ENCODE measurements at regions not wholly inside any gene's neighbourhood (a gene's known extent, or its start where the extent isn't known, plus 50 kb on each side); places are given as distances from the start of the nearest gene placed in this dataset.

- H3K9ac ChIP-seq (ENCODE audit: low read length): no peak overlapping the region
- H3K27me3 ChIP-seq (replicated peaks; ENCODE audit: insufficient read depth, low read length): no peaks in the 10 kb centered on the region
- H3K4me2 ChIP-seq (ENCODE audit: low read depth, low read length): no peak overlapping the region
- H3K36me3 ChIP-seq (replicated peaks; ENCODE audit: insufficient read depth, low read length): no peaks in the 10 kb centered on the region
- peaks cover 16% of the 10 kb centered on the region for H3K4me1 ChIP-seq (ENCODE audit: low read length)
- no peak overlapping the region for H3K27ac ChIP-seq (ENCODE audit: low read length)
- no peaks in the 10 kb centered on the region for H3K9me2 ChIP-seq (replicated peaks; ENCODE audit: insufficient read depth, low read length)
- DNase-seq: no peak
- H4K20me1 ChIP-seq (ENCODE audit: insufficient read depth, low read length): no peaks in the 10 kb centered on the region
- H3K4me3 ChIP-seq (ENCODE audit: low read length): no peak overlapping the region
- no peaks in the 10 kb centered on the region for H3K79me2 ChIP-seq (ENCODE audit: low read length)
- H3F3A ChIP-seq (ENCODE audit: insufficient read depth, low read length): no peaks in the 10 kb centered on the region
- TF ChIP-seq CTCF (IDR thresholded peaks at IDR 0.05; ENCODE audit: low read length) (no peak), EZH2phosphoT487 (IDR thresholded peaks at IDR 0.05; ENCODE audit: low read length) (no peak), EZH2 (optimal IDR thresholded peaks at IDR 0.05; ENCODE audit: low read depth, low read length) (no peak)
- no peaks in the 10 kb centered on the region for H3K9me3 ChIP-seq (replicated peaks; ENCODE audit: insufficient read depth, low read length)
- H2AFZ ChIP-seq (ENCODE audit: low read length): no peak overlapping the region
These were observed 521.9 kb upstream of the GOLIM4 start for GRCh38 chr3:168617658-168618057.

DNA sequence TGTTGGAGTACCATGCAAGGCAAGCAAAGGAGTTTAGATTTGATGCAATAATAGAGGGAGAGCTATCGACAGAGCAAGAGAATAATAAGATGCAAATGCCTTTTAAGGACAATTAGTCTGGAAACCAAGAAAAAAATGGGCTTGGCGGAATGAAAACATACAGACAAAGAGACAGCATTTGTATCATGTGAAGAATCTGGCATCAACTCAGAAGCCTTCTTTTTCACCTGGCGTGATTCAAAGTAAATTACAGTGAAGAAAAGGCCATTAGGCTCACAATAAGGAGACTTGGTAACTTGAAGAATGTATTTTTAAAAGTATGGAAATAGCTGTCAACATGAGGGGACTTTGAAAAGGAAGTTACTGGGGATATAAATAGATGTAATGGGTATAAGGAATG, 521.2 kb upstream of the GOLIM4 start:
- H3K9me2 ChIP-seq (replicated peaks; ENCODE audit: insufficient read depth, low read length): no peaks in the 10 kb centered on the region
- no peak overlapping the region for H3K27ac ChIP-seq (ENCODE audit: low read length)
- DNase-seq: no peak
- peaks cover 16% of the 10 kb centered on the region for H3K4me1 ChIP-seq (ENCODE audit: low read length)
- H3K9ac ChIP-seq (ENCODE audit: low read length): no peak overlapping the region
- no peak overlapping the region for H2AFZ ChIP-seq (ENCODE audit: low read length)
- no peaks in the 10 kb centered on the region for H3F3A ChIP-seq (ENCODE audit: insufficient read depth, low read length)
- no peaks in the 10 kb centered on the region for H3K36me3 ChIP-seq (replicated peaks; ENCODE audit: insufficient read depth, low read length)
- no peaks in the 10 kb centered on the region for H3K79me2 ChIP-seq (ENCODE audit: low read length)
- 0 out of 2 replicates have a peak overlapping the region, but pooled peaks have one; percentile 3 for H3K4me2 ChIP-seq (ENCODE audit: low read depth, low read length)
- H3K4me3 ChIP-seq (ENCODE audit: low read length): no peak overlapping the region
- H4K20me1 ChIP-seq (ENCODE audit: insufficient read depth, low read length): no peaks in the 10 kb centered on the region
- H3K9me3 ChIP-seq (replicated peaks; ENCODE audit: insufficient read depth, low read length): no peaks in the 10 kb centered on the region
- TF ChIP-seq CTCF (IDR thresholded peaks at IDR 0.05; ENCODE audit: low read length) (no peak), EZH2 (optimal IDR thresholded peaks at IDR 0.05; ENCODE audit: low read depth, low read length) (no peak), EZH2phosphoT487 (IDR thresholded peaks at IDR 0.05; ENCODE audit: low read length) (no peak)
- H3K27me3 ChIP-seq (replicated peaks; ENCODE audit: insufficient read depth, low read length): no peaks in the 10 kb centered on the region

- H3K4me3 ChIP-seq (ENCODE audit: low read length): no peak overlapping the region
- no peak overlapping the region for H3K4me2 ChIP-seq (ENCODE audit: low read depth, low read length)
- no peaks in the 10 kb centered on the region for H3F3A ChIP-seq (ENCODE audit: insufficient read depth, low read length)
- H3K36me3 ChIP-seq (replicated peaks; ENCODE audit: insufficient read depth, low read length): no peaks in the 10 kb centered on the region
- H3K9me3 ChIP-seq (replicated peaks; ENCODE audit: insufficient read depth, low read length): no peaks in the 10 kb centered on the region
- DNase-seq: no peak
- H3K4me1 ChIP-seq (ENCODE audit: low read length): peaks cover 16% of the 10 kb centered on the region
- no peaks in the 10 kb centered on the region for H3K79me2 ChIP-seq (ENCODE audit: low read length)
- H3K27me3 ChIP-seq (replicated peaks; ENCODE audit: insufficient read depth, low read length): no peaks in the 10 kb centered on the region
- TF ChIP-seq EZH2phosphoT487 (IDR thresholded peaks at IDR 0.05; ENCODE audit: low read length): no peak
- no peak for TF ChIP-seq CTCF (IDR thresholded peaks at IDR 0.05; ENCODE audit: low read length)
- no peak for TF ChIP-seq EZH2 (optimal IDR thresholded peaks at IDR 0.05; ENCODE audit: low read depth, low read length)
- no peak overlapping the region for H3K9ac ChIP-seq (ENCODE audit: low read length)
- H4K20me1 ChIP-seq (ENCODE audit: insufficient read depth, low read length): no peaks in the 10 kb centered on the region
- no peak overlapping the region for H2AFZ ChIP-seq (ENCODE audit: low read length)
- no peak overlapping the region for H3K27ac ChIP-seq (ENCODE audit: low read length)
- no peaks in the 10 kb centered on the region for H3K9me2 ChIP-seq (replicated peaks; ENCODE audit: insufficient read depth, low read length)
These were observed 519.8 kb upstream of the GOLIM4 start for GRCh38 chr3:168615493-168616020.

All from MM.1S (cell line).